Uterus (tissue), 3 donors: ENCODE measurements at regions not wholly inside any gene's neighbourhood (a gene's known extent, or its start where the extent isn't known, plus 50 kb on each side); places are given as distances from the start of the nearest gene placed in this dataset.

Experiments used
- DNase-seq, 2 donors: peaks; one replicate each; pipeline ENCODE4 v3.0.0-alpha.2; 2019 to 2020
- H3K27ac ChIP-seq, 2 donors: fragments of 200-600 bp; sonication (generic); 1 replicate in 1 of 2; 2 replicates in 1 of 2; pipeline ENCODE4 v1.5.1; 2016 to 2018
- H3K27me3 ChIP-seq, 2 donors: fragments of 200-600 bp; sonication (generic); one replicate each; pipeline ENCODE4 v1.5.1; 2018 to 2019; ENCODE audit warnings: control low read depth in 1 of 2
- H3K36me3 ChIP-seq, 2 donors: fragments of 200-600 bp; sonication (generic); one replicate each; pipeline ENCODE4 v1.5.1; 2019; ENCODE audit warnings: control low read depth in 1 of 2
- H3K4me1 ChIP-seq, 2 donors: fragments of 200-600 bp; sonication (generic); one replicate each; pipeline ENCODE4 v1.5.1; 2018 to 2019; ENCODE audit warnings: control low read depth in 1 of 2
- H3K4me3 ChIP-seq, 2 donors: fragments of 200-600 bp; sonication (generic); 1 replicate in 1 of 2; 2 replicates in 1 of 2; pipeline ENCODE4 v1.5.1; 2018 to 2019; ENCODE audit warnings: mild to moderate bottlenecking in 1 of 2
- H3K9me3 ChIP-seq, 2 donors: fragments of 200-600 bp; sonication (generic); one replicate each; pipeline ENCODE4 v1.5.1; 2019; ENCODE audit warnings: control low read depth in 1 of 2
- CTCF ChIP-seq, 4 experiments: fragments of 200-600 bp in 2 of 4; fragments of 450-650 bp in 2 of 4; sonication (generic) in 2 of 4; IDR thresholded peaks; one replicate each; pipeline ENCODE4 v1.5.1; 2016 to 2019; ENCODE audit warnings: antibody characterized with exemption in 4 of 4, mild to moderate bottlenecking in 2 of 4, moderate library complexity in 1 of 4
- POLR2A ChIP-seq, 2 donors: fragments of 450-650 bp; IDR thresholded peaks; one replicate each; pipeline ENCODE4 v1.6.1; 2016; ENCODE audit warnings: antibody characterized with exemption in 2 of 2, mild to moderate bottlenecking in 1 of 2, moderate library complexity in 1 of 2
- intact Hi-C: fragments of 100-400 bp; cut with DNase I; formaldehyde crosslinking; loops from one replicate; pipeline ENCODE4 v1.15.1; 2023; ENCODE audit warnings: low total_unique reads
- donor health status: DM: yes; HTN: yes; CAD: no.

- Histone ChIP-seq H3K36me3 (no peaks in the 10 kb centered on the region), H3K4me1 (no peaks in the 10 kb centered on the region), H3K4me3 (no peak overlapping the region), H3K27me3 (no peaks in the 10 kb centered on the region), H3K9me3 (no peaks in the 10 kb centered on the region), H3K27ac (no peak overlapping the region)
- TF ChIP-seq POLR2A (IDR thresholded peaks at IDR 0.05) (no peak), CTCF (IDR thresholded peaks at IDR 0.05) (no peak)
- intact Hi-C loops: no loop called here
- DNase-seq: no peak
Observed at GRCh38 chrX:725971-726370, 95.4 kb downstream of the SHOX start.

- H3K9me3 ChIP-seq: no peaks in the 10 kb centered on the region
- no peak overlapping the region for H3K4me3 ChIP-seq
- intact Hi-C loops: no loop called here
- H3K27me3 ChIP-seq: no peaks in the 10 kb centered on the region
- no peaks in the 10 kb centered on the region for H3K36me3 ChIP-seq
- DNase-seq: no peak
- no peaks in the 10 kb centered on the region for H3K4me1 ChIP-seq
- no peak for TF ChIP-seq POLR2A (IDR thresholded peaks at IDR 0.05)
- TF ChIP-seq CTCF (IDR thresholded peaks at IDR 0.05): no peak
- H3K27ac ChIP-seq: no peak overlapping the region
Observed at GRCh38 chrX:724256-724655, 93.7 kb downstream of the SHOX start.

- H3K4me1 ChIP-seq: no peaks in the 10 kb centered on the region
Observed at GRCh38 chrX:723781-724180, 93.2 kb downstream of the SHOX start.

GRCh38 chrX:721354-721753, 90.8 kb downstream of the SHOX start:
- H3K4me1 ChIP-seq: no peaks in the 10 kb centered on the region
- DNase-seq: no peak
- no peaks in the 10 kb centered on the region for H3K27me3 ChIP-seq
- H3K4me3 ChIP-seq: no peak overlapping the region
- H3K36me3 ChIP-seq: no peaks in the 10 kb centered on the region
- intact Hi-C loops: no loop called here
- no peak overlapping the region for H3K27ac ChIP-seq
- no peaks in the 10 kb centered on the region for H3K9me3 ChIP-seq
- TF ChIP-seq POLR2A (IDR thresholded peaks at IDR 0.05) (no peak), CTCF (IDR thresholded peaks at IDR 0.05) (no peak)

More at GRCh38 chrX:723781-724180, 93.2 kb downstream of the SHOX start:
- H3K4me3 ChIP-seq: no peak overlapping the region
- no peak overlapping the region for H3K27ac ChIP-seq
- no peaks in the 10 kb centered on the region for H3K9me3 ChIP-seq
- intact Hi-C loops: no loop called here
- no peaks in the 10 kb centered on the region for H3K36me3 ChIP-seq
- no peak for TF ChIP-seq POLR2A (IDR thresholded peaks at IDR 0.05)
- TF ChIP-seq CTCF (IDR thresholded peaks at IDR 0.05): no peak
- no peaks in the 10 kb centered on the region for H3K27me3 ChIP-seq
- no peak for DNase-seq

- TF ChIP-seq POLR2A (IDR thresholded peaks at IDR 0.05) (no peak), CTCF (IDR thresholded peaks at IDR 0.05) (no peak)
- Histone ChIP-seq H3K27ac (no peak overlapping the region), H3K4me1 (no peaks in the 10 kb centered on the region), H3K4me3 (no peak overlapping the region), H3K9me3 (no peaks in the 10 kb centered on the region), H3K27me3 (no peaks in the 10 kb centered on the region), H3K36me3 (no peaks in the 10 kb centered on the region)
- DNase-seq: no peak
- intact Hi-C loops: no loop called here
Observed at GRCh38 chrX:720825-721224, 90.2 kb downstream of the SHOX start.
